Keratinocyte (primary cell): ENCODE measurements at regions not wholly inside any gene's neighbourhood (a gene's known extent, or its start where the extent isn't known, plus 50 kb on each side); places are given as distances from the start of the nearest gene placed in this dataset.

Source experiments
- DNase-seq: peaks from one replicate; pipeline ENCODE4 v3.0.0-alpha.2; 2011; ENCODE audit warnings: low read depth, missing footprints, low spot score
- FAIRE-seq: peaks from 2 replicates; lab custom pipeline; 2011; peaks lifted over from hg19 to GRCh38; lab: Jason Lieb, UNC
- H2AFZ ChIP-seq: 2 replicates; pipeline ENCODE4 v1.6.0; 2012; ENCODE audit warnings: low read length, control low read depth, inconsistent platforms; ENCODE audit not compliant: control insufficient read depth
- H3K27ac ChIP-seq: 2 replicates; pipeline ENCODE4 v1.5.1; 2011; ENCODE audit warnings: low read length; ENCODE audit not compliant: control insufficient read depth, insufficient read depth
- H3K27me3 ChIP-seq: 3 replicates; pipeline ENCODE4 v1.6.0; 2011; ENCODE audit warnings: low read length; ENCODE audit not compliant: control insufficient read depth, insufficient read depth; ENCODE audit errors: extremely low read depth
- H3K36me3 ChIP-seq, 2 experiments: 2 replicates in 1 of 2; 3 replicates in 1 of 2; pipeline ENCODE4 v1.5.1; 2011; ENCODE audit warnings: low read length in 2 of 2, mild to moderate bottlenecking in 1 of 2; ENCODE audit not compliant: control insufficient read depth in 2 of 2, insufficient read depth in 2 of 2; ENCODE audit errors: extremely low read depth in 1 of 2
- H3K4me1 ChIP-seq: 3 replicates; pipeline ENCODE4 v1.5.1; 2011; ENCODE audit warnings: low read length; ENCODE audit not compliant: control insufficient read depth, insufficient read depth; ENCODE audit errors: extremely low read depth
- H3K4me2 ChIP-seq: 3 replicates; pipeline ENCODE4 v1.6.0; 2011; ENCODE audit warnings: low read depth, low read length; ENCODE audit not compliant: control insufficient read depth, insufficient read depth; ENCODE audit errors: extremely low read depth
- H3K4me3 ChIP-seq, 3 experiments: fragments of 200-600 bp in 1 of 3; sonication (generic) in 1 of 3; 2 replicates in 2 of 3; 3 replicates in 1 of 3; pipeline ENCODE4 v1.5.1; 2011 to 2016; ENCODE audit warnings: low read length in 3 of 3, mild to moderate bottlenecking in 3 of 3, control low read depth in 2 of 3, inconsistent platforms in 1 of 3, low read depth in 1 of 3, mixed read lengths in 1 of 3, mixed run types in 1 of 3, moderate library complexity in 1 of 3; ENCODE audit not compliant: control insufficient read depth in 2 of 3, insufficient read depth in 2 of 3; ENCODE audit errors: extremely low read depth in 1 of 3
- H3K79me2 ChIP-seq: 2 replicates; pipeline ENCODE4 v1.6.0; 2012; ENCODE audit warnings: low read length; ENCODE audit not compliant: control insufficient read depth, insufficient read depth
- H3K9ac ChIP-seq: 3 replicates; pipeline ENCODE4 v1.6.0; 2011; ENCODE audit warnings: low read length; ENCODE audit not compliant: control insufficient read depth, insufficient read depth; ENCODE audit errors: extremely low read depth
- H3K9me1 ChIP-seq: 3 replicates; pipeline ENCODE4 v1.6.0; 2011; ENCODE audit warnings: low read length; ENCODE audit not compliant: control insufficient read depth, insufficient read depth; ENCODE audit errors: extremely low read depth
- H3K9me3 ChIP-seq: 2 replicates; pipeline ENCODE4 v1.5.1; 2012; ENCODE audit warnings: low read depth, low read length; ENCODE audit not compliant: control insufficient read depth
- H4K20me1 ChIP-seq: 3 replicates; pipeline ENCODE4 v1.6.0; 2011; ENCODE audit warnings: low read length; ENCODE audit not compliant: control insufficient read depth, insufficient read depth; ENCODE audit errors: extremely low read depth
- EZH2 ChIP-seq: IDR thresholded peaks from one replicate; pipeline ENCODE4 v1.6.1; 2012; ENCODE audit warnings: inconsistent platforms, mild to moderate bottlenecking, low read length, moderate library complexity
- dilution Hi-C: fragments of 300-500 bp; cut with MboI; formaldehyde crosslinking; loops from one replicate; pipeline ENCODE4 v1.7.0; 2020; ENCODE audit warnings: low sequenced_read_pairs; ENCODE audit not compliant: extremely low pct_ligation_motif_present
- TF ChIP-seq, protein P1 (sequence below), 3 experiments: IDR thresholded peaks in 1 of 3; conservative IDR thresholded peaks in 1 of 3; optimal IDR thresholded peaks in 1 of 3; 2 replicates in 2 of 3; 3 replicates in 1 of 3; pipeline versions ENCODE3 to v1.5.1; 2011; ENCODE audit warnings: low read length in 3 of 3, mild to moderate bottlenecking in 3 of 3, moderate library complexity in 2 of 3, control low read depth in 1 of 3, inconsistent platforms in 1 of 3; ENCODE audit not compliant: insufficient read depth in 2 of 3; ENCODE audit errors: extremely low read depth in 1 of 3

DNA sequence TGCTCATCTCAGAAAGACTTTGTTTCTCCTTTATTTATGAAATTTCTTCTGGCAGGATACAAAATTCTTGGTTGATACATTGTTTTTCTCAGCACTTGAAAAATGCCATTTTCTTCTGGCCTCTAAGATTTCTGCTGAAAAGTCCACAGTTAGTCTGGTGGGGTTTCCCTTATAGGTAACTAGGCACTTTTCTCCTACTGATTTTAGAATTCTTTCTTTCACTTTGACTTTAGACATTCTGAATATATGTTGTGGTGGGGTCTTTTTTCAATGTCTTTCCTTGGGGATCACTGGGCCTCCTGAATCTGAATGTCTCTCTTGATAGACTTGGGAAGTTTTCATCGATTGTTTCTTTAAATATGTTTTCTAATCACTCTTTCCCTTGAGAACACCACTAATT lies 79.6 kb downstream of the CETN3 start:
- dilution Hi-C loops: no loop called here
- H2AFZ ChIP-seq: no peak overlapping the region
- no peak for FAIRE-seq

DNA sequence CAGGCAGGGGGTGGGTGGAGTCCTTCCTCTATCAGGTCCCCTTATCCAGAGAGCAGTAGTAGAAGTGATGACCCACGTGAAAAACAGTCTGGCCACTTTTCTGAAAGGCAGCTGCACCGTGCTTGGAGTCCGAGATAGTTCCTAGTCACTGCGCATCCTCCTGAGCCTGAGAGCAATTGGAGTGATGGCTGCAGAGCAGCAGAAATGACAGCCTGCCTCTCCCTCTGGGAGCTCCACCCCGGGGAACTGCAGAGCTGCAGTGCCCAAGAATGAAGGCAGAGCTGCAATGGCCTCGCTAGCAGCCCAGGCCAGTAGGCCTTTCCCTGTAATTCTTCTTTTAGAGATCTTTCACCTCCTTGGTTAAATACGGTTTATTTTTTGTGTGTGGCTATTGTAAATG lies 82.6 kb downstream of the CETN3 start:
- Histone ChIP-seq H4K20me1 (no peaks in the 10 kb centered on the region), H3K9me1 (no peaks in the 10 kb centered on the region), H3K9ac (no peak overlapping the region), H2AFZ (no peak overlapping the region), H3K9me3 (no peaks in the 10 kb centered on the region), H3K27ac (no peak overlapping the region), H3K4me3 (no peak overlapping the region), H3K4me2 (no peak overlapping the region), H3K79me2 (no peaks in the 10 kb centered on the region), H3K4me1 (no peaks in the 10 kb centered on the region), H3K36me3 (no peaks in the 10 kb centered on the region), H3K27me3 (no peaks in the 10 kb centered on the region)
- DNase-seq (no peak), FAIRE-seq (no peak)
- dilution Hi-C loops: no loop called here
- TF ChIP-seq, protein P1, sequence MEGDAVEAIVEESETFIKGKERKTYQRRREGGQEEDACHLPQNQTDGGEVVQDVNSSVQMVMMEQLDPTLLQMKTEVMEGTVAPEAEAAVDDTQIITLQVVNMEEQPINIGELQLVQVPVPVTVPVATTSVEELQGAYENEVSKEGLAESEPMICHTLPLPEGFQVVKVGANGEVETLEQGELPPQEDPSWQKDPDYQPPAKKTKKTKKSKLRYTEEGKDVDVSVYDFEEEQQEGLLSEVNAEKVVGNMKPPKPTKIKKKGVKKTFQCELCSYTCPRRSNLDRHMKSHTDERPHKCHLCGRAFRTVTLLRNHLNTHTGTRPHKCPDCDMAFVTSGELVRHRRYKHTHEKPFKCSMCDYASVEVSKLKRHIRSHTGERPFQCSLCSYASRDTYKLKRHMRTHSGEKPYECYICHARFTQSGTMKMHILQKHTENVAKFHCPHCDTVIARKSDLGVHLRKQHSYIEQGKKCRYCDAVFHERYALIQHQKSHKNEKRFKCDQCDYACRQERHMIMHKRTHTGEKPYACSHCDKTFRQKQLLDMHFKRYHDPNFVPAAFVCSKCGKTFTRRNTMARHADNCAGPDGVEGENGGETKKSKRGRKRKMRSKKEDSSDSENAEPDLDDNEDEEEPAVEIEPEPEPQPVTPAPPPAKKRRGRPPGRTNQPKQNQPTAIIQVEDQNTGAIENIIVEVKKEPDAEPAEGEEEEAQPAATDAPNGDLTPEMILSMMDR (optimal IDR thresholded peaks at IDR 0.05 in 1 of 3, IDR thresholded peaks at IDR 0.05 in 1 of 3, conservative IDR thresholded peaks at IDR 0.05 in 1 of 3; ENCODE audit: extremely low read depth in 1 of 3, insufficient read depth in 2 of 3, low read length in 3 of 3): no peak
- no peak for TF ChIP-seq EZH2

More for the DNA sequence above, 79.6 kb downstream of the CETN3 start:
- H3K9ac ChIP-seq: no peak overlapping the region
- no peak for DNase-seq
- H3K9me1 ChIP-seq: no peaks in the 10 kb centered on the region
- no peak overlapping the region for H3K27ac ChIP-seq
- H3K79me2 ChIP-seq: no peaks in the 10 kb centered on the region
- no peak overlapping the region for H3K4me2 ChIP-seq
- H4K20me1 ChIP-seq: no peaks in the 10 kb centered on the region
- H3K9me3 ChIP-seq: no peaks in the 10 kb centered on the region
- H3K4me3 ChIP-seq: no peak overlapping the region
- H3K27me3 ChIP-seq: no peaks in the 10 kb centered on the region
- TF ChIP-seq, protein P1 (optimal IDR thresholded peaks at IDR 0.05 in 1 of 3, IDR thresholded peaks at IDR 0.05 in 1 of 3, conservative IDR thresholded peaks at IDR 0.05 in 1 of 3; ENCODE audit: extremely low read depth in 1 of 3, insufficient read depth in 2 of 3, low read length in 3 of 3): no peak
- no peak for TF ChIP-seq EZH2
- no peaks in the 10 kb centered on the region for H3K4me1 ChIP-seq
- no peaks in the 10 kb centered on the region for H3K36me3 ChIP-seq
